Upper lobe of left lung (tissue), 6 donors: ENCODE measurements at regions not wholly inside any gene's neighbourhood (a gene's known extent, or its start where the extent isn't known, plus 50 kb on each side); places are given as distances from the start of the nearest gene placed in this dataset.

Experiments
- ATAC-seq, 2 donors: fragments of 200-7000 bp; cut with Tn5 transposase; one replicate each; pipeline ENCODE4 v1.9.1; 2022; ENCODE audit warnings: mild to moderate bottlenecking in 2 of 2, moderate library complexity in 2 of 2; ENCODE audit not compliant: low FRiP score in 2 of 2
- DNase-seq, 2 donors: peaks; one replicate each; pipeline ENCODE4 v3.0.0-alpha.2; 2019 to 2020
- H3K27ac ChIP-seq, 4 donors: fragments of 200-600 bp; sonication (generic); one replicate each; pipeline ENCODE4 v1.5.1; 2016 to 2019
- H3K27me3 ChIP-seq, 4 donors: fragments of 200-600 bp; sonication (generic); one replicate each; pipeline ENCODE4 v1.5.1; 2017 to 2019
- H3K36me3 ChIP-seq, 4 donors: fragments of 200-600 bp; sonication (generic); one replicate each; pipeline ENCODE4 v1.5.1; 2016 to 2019
- H3K4me1 ChIP-seq, 4 donors: fragments of 200-600 bp; sonication (generic); one replicate each; pipeline ENCODE4 v1.5.1; 2018 to 2019
- H3K4me3 ChIP-seq, 4 donors: fragments of 200-600 bp; sonication (generic); one replicate each; pipeline ENCODE4 v1.5.1; 2017 to 2019; ENCODE audit warnings: mild to moderate bottlenecking in 2 of 4, moderate library complexity in 1 of 4
- H3K9me3 ChIP-seq, 4 donors: fragments of 200-600 bp; sonication (generic); one replicate each; pipeline ENCODE4 v1.5.1; 2018 to 2019
- EP300 ChIP-seq, 4 donors: sonication (generic); formaldehyde crosslinking; IDR thresholded peaks; one replicate each; pipeline ENCODE4 v1.5.1; 2017; ENCODE audit warnings: antibody characterized with exemption in 4 of 4, control low read depth in 2 of 4
- POLR2A ChIP-seq, 4 donors: fragments of 450-650 bp; IDR thresholded peaks; one replicate each; pipeline ENCODE4 v1.5.1; 2016 to 2017; ENCODE audit warnings: antibody characterized with exemption in 4 of 4, mild to moderate bottlenecking in 2 of 4
- POLR2AphosphoS5 ChIP-seq, 2 donors: sonication (generic); formaldehyde crosslinking; IDR thresholded peaks; one replicate each; pipeline ENCODE4 v1.5.1; 2017; ENCODE audit warnings: antibody characterized with exemption in 2 of 2
- WGBS, 2 donors: methylation state at CpG; one replicate each; pipeline ENCODE4 v1.1.5; 2017 to 2018; 5-methylcytosine and 5-hydroxymethylcytosine counted together
- TF ChIP-seq, protein P1 (sequence below), 6 experiments: fragments of 450-650 bp in 4 of 6; fragments of 200-600 bp in 2 of 6; sonication (generic) in 2 of 6; IDR thresholded peaks; one replicate each; pipeline ENCODE4 v1.5.1; 2016 to 2019; ENCODE audit warnings: antibody characterized with exemption in 6 of 6
- donor health status: DM: no; HTN: no; CAD: no; lungs with moderate emphysema.
- donor health status: DM: no; HTN: yes; CAD: no; lungs with severe emphysema.

DNA sequence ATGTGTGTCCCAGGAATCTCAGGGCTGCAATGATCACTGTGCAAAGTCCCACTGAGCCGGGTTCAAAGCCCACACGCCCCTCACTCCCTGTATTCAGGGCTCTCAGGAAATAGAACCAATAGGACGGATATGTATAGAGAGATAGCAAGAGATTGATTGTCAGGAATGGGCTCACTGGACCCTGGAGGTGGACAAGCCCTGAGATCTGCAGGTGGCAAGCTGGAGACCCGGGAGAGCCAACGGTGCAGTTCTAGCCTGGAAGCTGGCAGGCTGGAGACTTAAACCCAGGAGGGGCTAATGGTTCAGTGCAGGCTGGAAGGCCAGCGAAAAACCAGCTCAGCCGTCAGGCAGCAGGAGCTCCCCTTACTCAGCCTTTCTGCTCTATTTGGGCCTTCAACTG is 52.8 kb upstream of the ADRA2C start:
- TF ChIP-seq, protein P1, sequence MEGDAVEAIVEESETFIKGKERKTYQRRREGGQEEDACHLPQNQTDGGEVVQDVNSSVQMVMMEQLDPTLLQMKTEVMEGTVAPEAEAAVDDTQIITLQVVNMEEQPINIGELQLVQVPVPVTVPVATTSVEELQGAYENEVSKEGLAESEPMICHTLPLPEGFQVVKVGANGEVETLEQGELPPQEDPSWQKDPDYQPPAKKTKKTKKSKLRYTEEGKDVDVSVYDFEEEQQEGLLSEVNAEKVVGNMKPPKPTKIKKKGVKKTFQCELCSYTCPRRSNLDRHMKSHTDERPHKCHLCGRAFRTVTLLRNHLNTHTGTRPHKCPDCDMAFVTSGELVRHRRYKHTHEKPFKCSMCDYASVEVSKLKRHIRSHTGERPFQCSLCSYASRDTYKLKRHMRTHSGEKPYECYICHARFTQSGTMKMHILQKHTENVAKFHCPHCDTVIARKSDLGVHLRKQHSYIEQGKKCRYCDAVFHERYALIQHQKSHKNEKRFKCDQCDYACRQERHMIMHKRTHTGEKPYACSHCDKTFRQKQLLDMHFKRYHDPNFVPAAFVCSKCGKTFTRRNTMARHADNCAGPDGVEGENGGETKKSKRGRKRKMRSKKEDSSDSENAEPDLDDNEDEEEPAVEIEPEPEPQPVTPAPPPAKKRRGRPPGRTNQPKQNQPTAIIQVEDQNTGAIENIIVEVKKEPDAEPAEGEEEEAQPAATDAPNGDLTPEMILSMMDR (IDR thresholded peaks at IDR 0.05), result no peak
- TF ChIP-seq POLR2A (IDR thresholded peaks at IDR 0.05) (no peak), EP300 (IDR thresholded peaks at IDR 0.05) (no peak)
- no peak overlapping the region for H3K4me3 ChIP-seq
- WGBS, 2 donors, result 80 to 83% methylated on average over 5 to 7 of the region's 7 CpGs
- no peaks in the 10 kb centered on the region for H3K4me1 ChIP-seq
- no peaks in the 10 kb centered on the region for H3K36me3 ChIP-seq
- ATAC-seq (no peak), DNase-seq (no peak)
- no peak overlapping the region for H3K27ac ChIP-seq
- peaks cover 0 to 5% (median 3%) of the 10 kb centered on the region in 4 donors for H3K9me3 ChIP-seq
- H3K27me3 ChIP-seq, result no peaks in the 10 kb centered on the region

DNA sequence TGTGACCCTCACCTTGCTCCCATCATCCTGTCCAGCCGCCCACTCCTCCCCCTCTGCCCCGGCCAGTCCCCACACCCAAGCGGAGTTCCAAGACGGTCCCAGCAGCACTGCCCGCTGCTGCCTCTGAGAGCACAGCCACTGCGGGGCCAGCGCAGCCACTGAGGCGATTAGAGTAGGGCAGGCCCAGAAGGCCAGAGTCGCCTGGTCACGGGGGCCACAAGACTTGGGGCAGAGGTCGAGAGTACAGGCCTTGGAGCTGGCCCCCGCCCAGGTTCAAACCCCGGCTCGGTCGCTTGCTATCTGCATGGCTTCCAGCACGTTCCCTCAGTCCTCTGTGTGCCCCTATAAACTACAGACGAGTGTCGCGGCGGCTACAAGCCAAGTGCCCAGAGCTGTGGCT is 53.2 kb upstream of the ADRA2C start:
- peak in 1 of 2 donors; percentile 76 for DNase-seq
- WGBS, 2 donors, result 86 to 87% methylated on average over 9 to 17 of the region's 20 CpGs
- H3K27ac ChIP-seq, result no peak overlapping the region
- H3K4me3 ChIP-seq, result no peak overlapping the region
- ATAC-seq, result no peak
- peaks cover 0 to under 1% (median under 1%) of the 10 kb centered on the region in 4 donors for H3K9me3 ChIP-seq
- no peaks in the 10 kb centered on the region for H3K27me3 ChIP-seq
- no peak for TF ChIP-seq POLR2A (IDR thresholded peaks at IDR 0.05)
- TF ChIP-seq POLR2AphosphoS5 (IDR thresholded peaks at IDR 0.05), result no peak
- TF ChIP-seq EP300 (IDR thresholded peaks at IDR 0.05), result no peak
- TF ChIP-seq, protein P1 (IDR thresholded peaks at IDR 0.05), result no peak
- no peaks in the 10 kb centered on the region for H3K4me1 ChIP-seq
- no peaks in the 10 kb centered on the region for H3K36me3 ChIP-seq

DNA sequence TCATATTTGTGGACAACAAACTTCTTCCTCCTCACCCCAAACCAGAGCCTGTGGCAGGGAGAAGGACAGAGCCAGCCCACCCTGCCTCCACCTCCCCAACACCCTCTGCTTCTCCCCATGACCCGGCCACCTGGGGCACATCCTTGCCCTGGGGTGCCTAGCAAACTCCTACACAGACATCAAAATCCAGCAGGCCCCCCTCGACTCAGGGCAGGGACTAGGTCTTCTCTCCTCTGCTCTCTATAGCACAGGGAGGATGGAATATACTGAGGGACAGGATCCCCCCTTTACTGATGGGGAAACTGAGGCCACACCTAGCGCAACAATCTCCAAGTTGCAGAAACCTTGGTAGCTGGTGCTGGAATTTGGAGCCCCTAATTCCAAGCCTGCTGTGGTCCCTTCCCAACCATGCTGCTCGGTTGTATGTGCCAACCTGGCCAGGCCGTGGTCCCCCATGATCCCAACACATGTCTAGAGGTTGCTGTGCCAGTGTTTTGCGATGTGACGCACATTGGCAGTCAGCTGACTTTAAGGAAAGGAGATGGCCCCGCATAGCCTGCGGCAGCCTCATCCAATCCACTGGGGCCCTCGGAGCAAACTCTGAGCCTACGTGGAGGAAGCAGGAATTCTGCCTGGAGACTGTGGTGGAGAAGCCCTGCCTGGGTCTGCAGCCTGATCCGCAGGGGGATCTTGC is 53.9 kb upstream of the ADRA2C start:
- ATAC-seq (no peak), DNase-seq (no peak)
- H3K27me3 ChIP-seq, result no peaks in the 10 kb centered on the region
- no peaks in the 10 kb centered on the region for H3K9me3 ChIP-seq
- no peaks in the 10 kb centered on the region for H3K4me1 ChIP-seq
- no peak overlapping the region for H3K27ac ChIP-seq
- H3K4me3 ChIP-seq, result no peak overlapping the region
- TF ChIP-seq POLR2AphosphoS5 (IDR thresholded peaks at IDR 0.05), result no peak
- TF ChIP-seq POLR2A (IDR thresholded peaks at IDR 0.05), result no peak
- TF ChIP-seq EP300 (IDR thresholded peaks at IDR 0.05), result no peak
- TF ChIP-seq, protein P1 (IDR thresholded peaks at IDR 0.05), result no peak
- H3K36me3 ChIP-seq, result no peaks in the 10 kb centered on the region
- WGBS, 2 donors, result 83 to 90% methylated on average over 6 to 12 of the region's 12 CpGs

DNA sequence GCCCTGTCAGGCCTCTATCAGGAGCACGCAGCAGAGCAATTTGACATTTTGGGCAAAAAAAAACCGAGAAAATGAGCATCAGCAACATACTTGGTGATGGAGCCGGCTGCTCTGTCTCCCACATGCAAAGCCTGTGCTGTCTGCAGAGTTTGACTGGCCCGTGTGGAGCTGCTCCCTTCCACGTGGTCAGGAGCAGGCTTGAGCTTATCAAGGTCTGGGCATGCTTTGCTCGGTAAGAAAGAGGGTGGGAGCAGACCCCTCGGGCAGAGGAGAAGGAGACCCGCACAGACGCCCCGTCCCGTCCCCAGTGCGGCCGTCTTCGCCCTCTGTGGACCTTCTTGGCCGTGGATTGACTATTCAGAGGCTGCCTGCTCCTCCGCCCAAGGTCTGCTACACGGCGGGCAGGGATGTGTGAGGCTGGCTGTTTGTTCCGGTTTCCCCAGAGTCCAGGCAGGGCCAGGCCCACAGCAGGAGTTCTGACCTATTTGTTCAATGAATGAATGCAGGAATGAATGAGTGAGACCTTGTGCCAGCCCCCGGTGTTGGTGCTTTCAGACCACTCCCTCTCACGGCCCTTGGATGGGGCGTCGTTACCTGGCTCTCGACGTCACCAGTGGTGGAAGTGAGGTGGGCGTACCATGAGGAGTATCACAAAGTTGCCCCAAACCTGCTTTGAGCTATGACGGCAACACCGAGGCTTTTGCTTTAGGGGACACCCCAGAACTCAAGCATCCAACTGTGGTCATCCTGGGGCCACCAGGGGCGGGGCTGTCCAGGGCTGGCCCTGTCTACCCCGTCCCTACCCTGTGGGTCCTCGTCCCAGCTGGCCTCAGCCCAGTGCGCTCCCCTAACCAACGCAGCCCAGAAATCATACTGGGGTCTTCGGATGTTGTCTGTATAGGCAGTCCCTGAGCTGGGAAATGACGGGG is 54.7 kb upstream of the ADRA2C start:
- no peak overlapping the region for H3K4me3 ChIP-seq
- H3K4me1 ChIP-seq, result no peaks in the 10 kb centered on the region
- no peaks in the 10 kb centered on the region for H3K27me3 ChIP-seq
- TF ChIP-seq EP300 (IDR thresholded peaks at IDR 0.05), result no peak
- TF ChIP-seq, protein P1 (IDR thresholded peaks at IDR 0.05), result no peak
- TF ChIP-seq POLR2A (IDR thresholded peaks at IDR 0.05), result no peak
- TF ChIP-seq POLR2AphosphoS5 (IDR thresholded peaks at IDR 0.05), result no peak
- no peaks in the 10 kb centered on the region for H3K9me3 ChIP-seq
- 71 to 75% methylated on average over 24 to 35 of the region's 35 CpGs for WGBS, 2 donors
- H3K36me3 ChIP-seq, result no peaks in the 10 kb centered on the region
- DNase-seq (peak in 1 of 2 donors; percentile 50), ATAC-seq (no peak)
- no peak overlapping the region for H3K27ac ChIP-seq
